HepG2 (cell line): ENCODE measurements at regions not wholly inside any gene's neighbourhood (a gene's known extent, or its start where the extent isn't known, plus 50 kb on each side); places are given as distances from the start of the nearest gene placed in this dataset.

Source experiments
- ATAC-seq: fragments of 200-7000 bp; cut with Tn5 transposase; 3 replicates; pipeline ENCODE4 v1.9.1; 2020; ENCODE audit warnings: mild to moderate bottlenecking, moderate library complexity
- BruUV-seq: library from RNA; stranded (reverse); fragments of 400-500 nt; replicated peaks from 2 replicates; lab custom pipeline; 2021; lab: Mats Ljungman, UMichigan
- CTCF ChIA-PET: fragments of 300-600 bp; formaldehyde crosslinking; extraction: SDS; loops from one replicate; lab custom pipeline; 2021; ENCODE audit warnings: low total read pairs, inconsistent platforms, low intra/inter-chr PET ratio; lab: Yijun Ruan, JAX
- POLR2A ChIA-PET: fragments of 350-600 bp; sonication (Branson Sonifier 250); formaldehyde crosslinking; loops from one replicate; lab custom pipeline; 2020; ENCODE audit warnings: antibody characterized with exemption, inconsistent platforms; lab: Yijun Ruan, JAX
- DNase-seq: peaks from one replicate; pipeline ENCODE4 v3.0.0-alpha.2; 2015; ENCODE audit warnings: low spot score
- FAIRE-seq: peaks from 3 replicates; lab custom pipeline; 2011; peaks lifted over from hg19 to GRCh38; lab: Jason Lieb, UNC
- H2AFZ ChIP-seq: one replicate; pipeline ENCODE4 v1.6.1; 2011; ENCODE audit warnings: low read length, inconsistent platforms
- H3K27ac ChIP-seq: fragments of 300-600 bp; 3 replicates; pipeline ENCODE4 v1.8.0; 2011; ENCODE audit warnings: mixed run types, mild to moderate bottlenecking, mixed read lengths, low read length, inconsistent platforms; ENCODE audit not compliant: insufficient read depth; ENCODE audit errors: extremely low read length
- H3K27me3 ChIP-seq, 2 experiments: fragments of 200-600 bp in 1 of 2; 2 replicates in 1 of 2; 3 replicates in 1 of 2; pipeline versions ENCODE4 v1.6.0 to v1.8.0; 2011; ENCODE audit warnings: low read length in 2 of 2, mild to moderate bottlenecking in 2 of 2, moderate library complexity in 2 of 2, inconsistent platforms in 1 of 2; ENCODE audit not compliant: insufficient read depth in 2 of 2, control insufficient read depth in 1 of 2
- H3K36me3 ChIP-seq, 2 experiments: fragments of 200-600 bp in 1 of 2; replicated peaks in 1 of 2; 2 replicates in 1 of 2; 3 replicates in 1 of 2; pipeline versions ENCODE4 v1.5.1 to v1.8.0; 2011; ENCODE audit warnings: low read length in 2 of 2, inconsistent platforms in 1 of 2; ENCODE audit not compliant: insufficient read depth in 2 of 2, control insufficient read depth in 1 of 2
- H3K4me1 ChIP-seq: 2 replicates; pipeline ENCODE4 v1.5.1; 2012; ENCODE audit warnings: low read length, inconsistent platforms; ENCODE audit not compliant: insufficient read depth
- H3K4me2 ChIP-seq: 2 replicates; pipeline ENCODE4 v1.6.0; 2011; ENCODE audit warnings: low read depth, low read length, inconsistent platforms
- H3K4me3 ChIP-seq, 3 experiments: fragments of 200-600 bp in 1 of 3; sonication (generic), shearing (Covaris generic) in 1 of 3; replicated peaks in 1 of 3; 2 replicates each; pipeline ENCODE4 v1.5.1; 2011 to 2016; ENCODE audit warnings: low read length in 3 of 3, inconsistent platforms in 2 of 3, low read depth in 2 of 3, mild to moderate bottlenecking in 2 of 3, control low read depth in 1 of 3, mixed read lengths in 1 of 3; ENCODE audit not compliant: insufficient read depth in 1 of 3
- H3K79me2 ChIP-seq: one replicate; pipeline ENCODE4 v1.6.1; 2011; ENCODE audit warnings: low read length, inconsistent platforms; ENCODE audit not compliant: insufficient read depth
- H3K9ac ChIP-seq: 2 replicates; pipeline ENCODE4 v1.6.0; 2011; ENCODE audit warnings: mild to moderate bottlenecking, low read depth, low read length, inconsistent platforms; ENCODE audit not compliant: insufficient read depth
- H3K9me3 ChIP-seq: 2 replicates; pipeline ENCODE4 v1.5.1; 2012; ENCODE audit warnings: mild to moderate bottlenecking, low read length
- H4K20me1 ChIP-seq: 2 replicates; pipeline ENCODE4 v1.6.0; 2011; ENCODE audit warnings: inconsistent platforms, mild to moderate bottlenecking, low read length, moderate library complexity; ENCODE audit not compliant: insufficient read depth
- BRCA1 ChIP-seq: sonication (generic); formaldehyde crosslinking; IDR thresholded peaks from 2 replicates; pipeline ENCODE4 v1.4.0; 2020; ENCODE audit warnings: missing genetic modification reagents
- DMAP1 ChIP-seq: IDR thresholded peaks from 2 replicates; pipeline ENCODE4 v1.6.1; 2016
- NFYC ChIP-seq: IDR thresholded peaks from 2 replicates; pipeline ENCODE4 v1.6.1; 2016; ENCODE audit warnings: missing genetic modification reagents, missing compliant biosample characterization
- NONO ChIP-seq, 2 experiments: fragments of 450-650 bp in 1 of 2; sonication (generic) in 1 of 2; formaldehyde crosslinking in 1 of 2; IDR thresholded peaks in 1 of 2; conservative IDR thresholded peaks in 1 of 2; 2 replicates each; pipeline versions ENCODE4 v1.6.1 to v1.8.0; 2017 to 2022; ENCODE audit warnings: mild to moderate bottlenecking in 1 of 2, missing genetic modification reagents in 1 of 2, moderate library complexity in 1 of 2
- PAXIP1 ChIP-seq: sonication (generic); formaldehyde crosslinking; conservative IDR thresholded peaks from 2 replicates; pipeline ENCODE4 v1.4.0; 2020; ENCODE audit warnings: mild to moderate bottlenecking, missing genetic modification reagents, moderate library complexity
- PPARG ChIP-seq: conservative IDR thresholded peaks from 2 replicates; pipeline ENCODE4 v1.6.1; 2016; ENCODE audit warnings: missing biosample characterization, missing genetic modification reagents
- REPIN1 ChIP-seq: sonication (generic); formaldehyde crosslinking; IDR thresholded peaks from 2 replicates; pipeline ENCODE4 v1.8.0; 2022; ENCODE audit warnings: missing genetic modification reagents, low read depth, mild to moderate bottlenecking, borderline replicate concordance
- SRSF4 ChIP-seq: fragments of 200-400 bp; formaldehyde crosslinking; IDR thresholded peaks from one replicate; pipeline ENCODE4 v1.6.1; 2018; ENCODE audit warnings: mild to moderate bottlenecking, low read depth, low read length, moderate library complexity; ENCODE audit not compliant: poor library complexity, severe bottlenecking
- STAG1 ChIP-seq: sonication (generic); formaldehyde crosslinking; IDR thresholded peaks from 2 replicates; pipeline ENCODE4 v1.4.0; 2020; ENCODE audit warnings: missing genetic modification reagents
- U2AF1 ChIP-seq: fragments of 200-400 bp; formaldehyde crosslinking; optimal IDR thresholded peaks from 2 replicates; pipeline ENCODE3; 2017; ENCODE audit warnings: mild to moderate bottlenecking, low read depth, low read length
- ZBTB4 ChIP-seq: sonication (generic); formaldehyde crosslinking; IDR thresholded peaks from 2 replicates; pipeline ENCODE4 v1.4.0; 2020; ENCODE audit warnings: missing genetic modification reagents, mild to moderate bottlenecking, borderline replicate concordance
- ZNF251 ChIP-seq: sonication (generic); formaldehyde crosslinking; IDR thresholded peaks from 2 replicates; pipeline ENCODE4 v1.9.0; 2021; ENCODE audit warnings: mild to moderate bottlenecking, missing genetic modification reagents
- WGBS: methylation state at CpG from one replicate; pipeline ENCODE4 v1.1.6; 2017; ENCODE audit warnings: low lambda C conversion rate; 5-methylcytosine and 5-hydroxymethylcytosine counted together
- in situ Hi-C: cut with HindIII; loops from 2 replicates; pipeline ENCODE4 v1.10.0; 2017; ENCODE audit warnings: low pct_unique_long_range_greater_than_20kb; ENCODE audit not compliant: extremely low pct_ligation_motif_present
- intact Hi-C: fragments of 100-400 bp; cut with micrococcal nuclease; formaldehyde crosslinking; loops from one replicate; pipeline ENCODE4 v1.10.0; 2022; ENCODE audit not compliant: unreplicated experiment

DNA sequence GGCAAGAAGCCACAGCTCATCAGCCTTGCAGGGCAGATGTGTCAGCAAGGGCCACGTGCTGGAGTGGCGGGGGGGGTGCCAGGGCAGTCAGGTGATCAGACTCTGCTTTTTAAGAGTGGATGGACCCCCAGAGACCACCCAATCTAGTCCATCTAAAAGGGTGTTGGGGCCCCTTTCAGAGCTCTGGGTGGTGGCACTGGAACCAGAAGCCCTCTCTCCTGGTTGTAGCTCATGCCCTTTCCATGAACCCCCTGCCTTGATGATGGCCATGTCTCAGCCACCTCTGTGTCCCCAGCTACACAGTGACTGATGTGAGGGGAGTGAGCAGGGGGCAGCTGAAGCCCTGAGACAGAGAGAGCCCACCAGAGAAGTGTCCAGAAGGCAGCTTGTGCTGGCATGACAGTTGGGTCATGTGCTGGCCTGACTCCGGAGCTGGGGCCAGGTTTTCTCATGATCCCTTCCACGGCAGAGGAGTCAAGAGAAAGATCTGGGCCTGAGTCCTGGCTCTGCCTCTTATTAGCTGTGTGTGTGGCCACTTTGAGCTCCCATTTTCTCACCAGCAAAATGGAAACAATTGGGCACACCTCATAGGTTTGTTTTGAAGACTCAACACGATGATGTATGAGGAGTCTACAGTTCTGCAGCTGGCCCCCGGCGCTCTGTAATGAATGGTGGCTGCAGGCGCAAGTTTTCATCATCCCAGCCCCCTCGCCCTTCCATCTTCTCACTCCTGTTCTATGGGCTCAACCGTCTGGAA lies 195.7 kb downstream of the ZFP36L2 start:
- Histone ChIP-seq H3K79me2 (no peaks in the 10 kb centered on the region), H3K9me3 (no peaks in the 10 kb centered on the region), H3K27ac (no peak overlapping the region), H4K20me1 (no peaks in the 10 kb centered on the region), H3K27me3 (no peaks in the 10 kb centered on the region), H3K36me3 (no peaks in the 10 kb centered on the region), H2AFZ (no peak overlapping the region), H3K9ac (no peak overlapping the region), H3K4me2 (no peak overlapping the region), H3K4me1 (peaks cover 13% of the 10 kb centered on the region), H3K4me3 (no peak overlapping the region)
- BruUV-seq = no TSS peak
- CTCF ChIA-PET = no interaction called here
- 91% methylated on average over 10 of the region's 10 CpGs for WGBS
- TF ChIP-seq DMAP1 = no peak
- no peak for TF ChIP-seq BRCA1 (CRISPR knock-in tag)
- no peak for TF ChIP-seq STAG1 (CRISPR knock-in tag)
- TF ChIP-seq REPIN1 (CRISPR knock-in tag) = no peak
- no peak for TF ChIP-seq PAXIP1
- TF ChIP-seq NONO (IDR thresholded peaks at IDR 0.05) = no peak
- TF ChIP-seq NONO (CRISPR knock-in tag; conservative IDR thresholded peaks at IDR 0.05) = no peak
- no peak for TF ChIP-seq ZBTB4 (CRISPR knock-in tag)
- no peak for TF ChIP-seq NFYC (CRISPR knock-in tag)
- TF ChIP-seq ZNF251 (CRISPR knock-in tag) = no peak
- TF ChIP-seq SRSF4 = no peak
- no peak for TF ChIP-seq PPARG (CRISPR knock-in tag)
- TF ChIP-seq U2AF1 = no peak
- FAIRE-seq (no peak), DNase-seq (no peak), ATAC-seq (no peak)
- in situ Hi-C loops (no loop called here), intact Hi-C loops (no loop called here)
- POLR2A ChIA-PET = no interaction called here
